Choroid plexus epithelial cell (primary cell): ENCODE measurements at regions not wholly inside any gene's neighbourhood (a gene's known extent, or its start where the extent isn't known, plus 50 kb on each side); places are given as distances from the start of the nearest gene placed in this dataset.

Experiments used
- DNase-seq: peaks from one replicate; pipeline ENCODE4 v3.0.0-alpha.2; 2010; ENCODE audit warnings: low read depth
- H3K4me3 ChIP-seq: 2 replicates; pipeline ENCODE4 v1.5.1; 2011; ENCODE audit warnings: low read depth, mild to moderate bottlenecking, control low read depth, low read length, moderate library complexity
- CTCF ChIP-seq: conservative IDR thresholded peaks from 2 replicates; pipeline ENCODE4 v1.5.1; 2011; ENCODE audit warnings: low read depth, mild to moderate bottlenecking, control low read depth, inconsistent platforms, low read length, moderate library complexity

DNA sequence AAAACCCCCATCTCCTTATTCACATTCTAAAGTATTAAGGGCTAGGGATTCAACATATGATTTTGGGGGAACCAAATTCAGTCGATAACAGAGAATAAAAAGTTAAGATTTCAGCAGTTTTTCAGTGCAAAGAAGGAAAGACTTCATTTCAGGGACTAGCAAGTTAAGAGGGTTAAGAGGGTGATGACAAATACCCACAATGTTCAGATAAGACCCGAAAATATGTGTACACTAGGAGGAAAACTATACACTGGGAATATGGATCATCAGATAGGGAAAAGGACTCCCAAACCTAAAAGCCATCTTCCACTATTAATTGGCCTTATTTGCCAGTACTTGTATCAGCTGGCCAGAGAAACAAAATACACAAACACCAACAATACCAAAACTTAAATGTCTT lies 824.2 kb downstream of the SLC16A7 start:
- no peak overlapping the region for H3K4me3 ChIP-seq
- DNase-seq, result no peak
- no peak for TF ChIP-seq CTCF

DNA sequence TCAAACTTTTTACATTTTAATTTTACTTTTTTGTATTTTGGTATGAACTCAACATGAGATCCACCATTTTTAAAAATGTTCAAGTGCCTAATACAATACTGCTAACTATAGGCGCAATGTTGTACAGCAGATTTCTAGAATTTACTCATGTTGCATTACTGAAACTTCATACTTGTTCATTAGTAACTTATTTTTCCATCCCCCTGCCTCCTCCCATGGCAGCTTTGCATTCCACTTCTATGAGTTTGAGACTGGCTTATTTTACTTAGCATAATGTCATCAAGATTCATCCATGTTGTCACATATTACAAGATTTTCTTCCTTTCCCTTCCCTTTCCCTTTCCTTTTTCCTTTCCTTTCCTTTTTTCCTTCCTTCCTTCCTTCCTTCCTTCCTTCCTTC lies 825.9 kb downstream of the SLC16A7 start:
- DNase-seq, result no peak
- TF ChIP-seq CTCF, result no peak
- H3K4me3 ChIP-seq, result no peak overlapping the region

- DNase-seq, result no peak
- no peak for TF ChIP-seq CTCF
- H3K4me3 ChIP-seq, result no peak overlapping the region
These were observed 841.5 kb downstream of the SLC16A7 start for GRCh38 chr12:60437297-60437696.

- TF ChIP-seq CTCF, result no peak
- DNase-seq, result no peak
- H3K4me3 ChIP-seq, result no peak overlapping the region
These were observed 845.7 kb downstream of the SLC16A7 start for GRCh38 chr12:60441577-60441976.

DNA sequence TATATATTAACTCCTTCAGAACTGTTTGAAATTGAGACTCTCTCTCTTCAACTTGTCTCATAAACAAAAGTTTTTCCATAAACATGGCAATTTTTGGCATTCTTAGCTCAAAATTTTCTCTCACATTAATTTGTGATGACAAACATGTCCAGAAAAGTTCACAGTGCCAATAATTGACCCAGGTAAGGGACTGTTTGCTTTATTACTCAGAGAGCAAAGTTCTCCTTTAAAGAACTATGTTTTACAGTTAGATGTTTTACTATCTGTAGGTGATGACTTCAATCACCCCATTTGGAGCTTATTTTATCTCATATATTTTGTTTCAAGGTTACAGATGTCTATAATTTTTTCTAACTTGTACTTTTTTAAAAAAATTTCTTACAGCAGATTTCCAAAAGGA lies 855.6 kb downstream of the SLC16A7 start:
- H3K4me3 ChIP-seq, result no peak overlapping the region
- DNase-seq, result no peak
- TF ChIP-seq CTCF, result no peak

- no peak for DNase-seq
- TF ChIP-seq CTCF, result no peak
- no peak overlapping the region for H3K4me3 ChIP-seq
These were observed 869.2 kb downstream of the SLC16A7 start for GRCh38 chr12:60465060-60465459.

- no peak for TF ChIP-seq CTCF
- H3K4me3 ChIP-seq, result no peak overlapping the region
- no peak for DNase-seq
These were observed 872.7 kb downstream of the SLC16A7 start for GRCh38 chr12:60468546-60468945.
